ENCODE measurements at regions not wholly inside any gene's neighbourhood (a gene's known extent, or its start where the extent isn't known, plus 50 kb on each side); places are given as distances from the start of the nearest gene placed in this dataset.

GRCh38 chr6:19664050-19664449, 173.1 kb upstream of the ID4 start:
- Histone ChIP-seq H3F3A (ENCODE audit: control insufficient read depth, insufficient read depth) (no peaks in the 10 kb centered on the region), H3K9me2 (replicated peaks; ENCODE audit: control insufficient read depth, low read length) (no peaks in the 10 kb centered on the region), H3K9me3 (ENCODE audit: control insufficient read depth, insufficient read depth, low read length) (no peaks in the 10 kb centered on the region), H3K4me1 (ENCODE audit: control insufficient read depth, low read length) (peaks cover 18% of the 10 kb centered on the region), H3K4me3 (ENCODE audit: low read length) (no peak overlapping the region), H3K36me3 (ENCODE audit: control insufficient read depth, low read length) (no peaks in the 10 kb centered on the region), H3K27me3 (ENCODE audit: control insufficient read depth, low read length) (no peaks in the 10 kb centered on the region), H4K20me1 (ENCODE audit: control insufficient read depth, insufficient read depth, low read depth, low read length) (no peaks in the 10 kb centered on the region), H3K27ac (ENCODE audit: low read depth, low read length) (no peak overlapping the region), H3K4me2 (ENCODE audit: low read length) (peak overlapping the region; percentile 35; the same call in 1 of the 2 replicates), H3K79me2 (ENCODE audit: control insufficient read depth, low read length) (no peaks in the 10 kb centered on the region)
- no peak for TF ChIP-seq CTCF (IDR thresholded peaks at IDR 0.05; ENCODE audit: low read depth, low read length, poor library complexity, severe bottlenecking)
- no peak for TF ChIP-seq EZH2phosphoT487 (IDR thresholded peaks at IDR 0.05; ENCODE audit: borderline replicate concordance, low read length)

GRCh38 chr6:19664878-19665612, 172.1 kb upstream of the ID4 start:
- Histone ChIP-seq H3K27me3 (ENCODE audit: control insufficient read depth, low read length) (no peaks in the 10 kb centered on the region), H3K9me2 (replicated peaks; ENCODE audit: control insufficient read depth, low read length) (no peaks in the 10 kb centered on the region), H3K79me2 (ENCODE audit: control insufficient read depth, low read length) (no peaks in the 10 kb centered on the region), H4K20me1 (ENCODE audit: control insufficient read depth, insufficient read depth, low read depth, low read length) (no peaks in the 10 kb centered on the region), H3K9me3 (ENCODE audit: control insufficient read depth, insufficient read depth, low read length) (no peaks in the 10 kb centered on the region), H3K4me1 (ENCODE audit: control insufficient read depth, low read length) (peaks cover 18% of the 10 kb centered on the region), H3K36me3 (ENCODE audit: control insufficient read depth, low read length) (no peaks in the 10 kb centered on the region), H3F3A (ENCODE audit: control insufficient read depth, insufficient read depth) (no peaks in the 10 kb centered on the region), H3K4me3 (ENCODE audit: low read length) (no peak overlapping the region), H3K27ac (ENCODE audit: low read depth, low read length) (no peak overlapping the region), H3K4me2 (ENCODE audit: low read length) (no peak overlapping the region)
- TF ChIP-seq EZH2phosphoT487 (IDR thresholded peaks at IDR 0.05; ENCODE audit: borderline replicate concordance, low read length) (no peak), CTCF (IDR thresholded peaks at IDR 0.05; ENCODE audit: low read depth, low read length, poor library complexity, severe bottlenecking) (no peak)

GRCh38 chr6:19665613-19665909, 171.6 kb upstream of the ID4 start:
- no peak overlapping the region for H3K4me3 ChIP-seq (ENCODE audit: low read length)
- H3K79me2 ChIP-seq (ENCODE audit: control insufficient read depth, low read length): no peaks in the 10 kb centered on the region
- peaks cover 18% of the 10 kb centered on the region for H3K4me1 ChIP-seq (ENCODE audit: control insufficient read depth, low read length)
- no peaks in the 10 kb centered on the region for H3K36me3 ChIP-seq (ENCODE audit: control insufficient read depth, low read length)
- no peak overlapping the region for H3K27ac ChIP-seq (ENCODE audit: low read depth, low read length)
- TF ChIP-seq CTCF (IDR thresholded peaks at IDR 0.05; ENCODE audit: low read depth, low read length, poor library complexity, severe bottlenecking): no peak
- no peak for TF ChIP-seq EZH2phosphoT487 (IDR thresholded peaks at IDR 0.05; ENCODE audit: borderline replicate concordance, low read length)
- H3K9me2 ChIP-seq (replicated peaks; ENCODE audit: control insufficient read depth, low read length): no peaks in the 10 kb centered on the region
- H3K27me3 ChIP-seq (ENCODE audit: control insufficient read depth, low read length): no peaks in the 10 kb centered on the region
- H3K4me2 ChIP-seq (ENCODE audit: low read length): no peak overlapping the region
- H3K9me3 ChIP-seq (ENCODE audit: control insufficient read depth, insufficient read depth, low read length): no peaks in the 10 kb centered on the region
- H3F3A ChIP-seq (ENCODE audit: control insufficient read depth, insufficient read depth): no peaks in the 10 kb centered on the region
- no peaks in the 10 kb centered on the region for H4K20me1 ChIP-seq (ENCODE audit: control insufficient read depth, insufficient read depth, low read depth, low read length)
